PC-3 (cell line): ENCODE measurements at regions not wholly inside any gene's neighbourhood (a gene's known extent, or its start where the extent isn't known, plus 50 kb on each side); places are given as distances from the start of the nearest gene placed in this dataset.

ENCODE experiments used
- ATAC-seq: fragments of 200-7000 bp; cut with Tn5 transposase; 2 replicates; pipeline ENCODE4 v1.9.1; 2020; ENCODE audit warnings: mild to moderate bottlenecking, moderate library complexity
- BruUV-seq: library from RNA; stranded (reverse); fragments of 400-500 nt; replicated peaks from 2 replicates; lab custom pipeline; 2021; lab: Mats Ljungman, UMichigan
- CTCF ChIA-PET: fragments of 300-600 bp; sonication (Branson Sonifier 250); formaldehyde crosslinking; loops from one replicate; lab custom pipeline; 2022; ENCODE audit warnings: antibody characterized with exemption; lab: Charles Lee
- POLR2A ChIA-PET: fragments of 300-600 bp; sonication (Branson Sonifier 250); formaldehyde crosslinking; loops from one replicate; lab custom pipeline; 2022; ENCODE audit warnings: antibody characterized with exemption; ENCODE audit not compliant: unreplicated experiment; lab: Charles Lee
- DNase-seq: peaks from one replicate; pipeline ENCODE4 v3.0.0-alpha.2; 2015
- H2AFZ ChIP-seq: fragments of 300-600 bp; sonication (generic); 2 replicates; pipeline ENCODE4 v1.6.0; 2016; ENCODE audit warnings: antibody characterized with exemption, low read length
- H3F3A ChIP-seq: fragments of 300-600 bp; sonication (generic); one replicate; pipeline ENCODE4 v1.6.0; 2017; ENCODE audit warnings: antibody characterized with exemption, low read length, control low read depth, mild to moderate bottlenecking; ENCODE audit not compliant: unreplicated experiment
- H3K27ac ChIP-seq: fragments of 300-600 bp; sonication (generic); 2 replicates; pipeline ENCODE4 v1.5.1; 2016; ENCODE audit warnings: mild to moderate bottlenecking, low read length
- H3K27me3 ChIP-seq: fragments of 300-600 bp; sonication (generic); 2 replicates; pipeline ENCODE4 v1.6.1; 2016; ENCODE audit warnings: low read length, mixed read lengths
- H3K36me3 ChIP-seq: fragments of 300-600 bp; sonication (generic); 2 replicates; pipeline ENCODE4 v1.6.1; 2016; ENCODE audit warnings: low read depth, mixed run types, low read length, mixed read lengths
- H3K4me1 ChIP-seq: fragments of 300-600 bp; sonication (generic); 2 replicates; pipeline ENCODE4 v1.5.1; 2016; ENCODE audit warnings: low read length; ENCODE audit not compliant: insufficient read depth
- H3K4me2 ChIP-seq: fragments of 300-600 bp; sonication (generic); 2 replicates; pipeline ENCODE4 v1.6.0; 2016; ENCODE audit warnings: low read length
- H3K4me3 ChIP-seq: fragments of 300-600 bp; sonication (generic); 2 replicates; pipeline ENCODE4 v1.5.1; 2016; ENCODE audit warnings: mild to moderate bottlenecking, low read length, mixed read lengths
- H3K79me2 ChIP-seq: fragments of 300-600 bp; sonication (generic); 2 replicates; pipeline ENCODE4 v1.6.1; 2017; ENCODE audit warnings: low read length, mixed read lengths
- H3K9ac ChIP-seq: fragments of 300-600 bp; sonication (generic); 2 replicates; pipeline ENCODE4 v1.6.0; 2016; ENCODE audit warnings: mild to moderate bottlenecking, low read length
- H3K9me2 ChIP-seq: fragments of 300-600 bp; sonication (generic); replicated peaks from 2 replicates; pipeline ENCODE4 v1.6.1; 2016; ENCODE audit warnings: mixed run types, low read length, mixed read lengths
- H3K9me3 ChIP-seq: fragments of 300-600 bp; sonication (generic); 2 replicates; pipeline ENCODE4 v1.6.1; 2016; ENCODE audit warnings: low read length, mixed read lengths
- H4K20me1 ChIP-seq: fragments of 300-600 bp; sonication (generic); 2 replicates; pipeline ENCODE4 v1.6.1; 2016; ENCODE audit warnings: low read length, mixed read lengths
- CTCF ChIP-seq: fragments of 300-600 bp; sonication (generic); conservative IDR thresholded peaks from 2 replicates; pipeline ENCODE4 v1.5.1; 2017; ENCODE audit warnings: antibody characterized with exemption, low read depth, mild to moderate bottlenecking, low read length
- EZH2 ChIP-seq: fragments of 300-600 bp; sonication (generic); IDR thresholded peaks from one replicate; pipeline ENCODE4 v1.6.1; 2017; ENCODE audit warnings: antibody characterized with exemption, mild to moderate bottlenecking, low read length; ENCODE audit not compliant: unreplicated experiment
- EZH2phosphoT487 ChIP-seq: fragments of 300-600 bp; sonication (generic); IDR thresholded peaks from 2 replicates; pipeline ENCODE4 v1.6.1; 2018; ENCODE audit warnings: mild to moderate bottlenecking, antibody characterized with exemption, low read length, borderline replicate concordance
- intact Hi-C: fragments of 100-400 bp; cut with micrococcal nuclease; formaldehyde crosslinking; loops from 2 replicates; pipeline ENCODE4 v1.9.0; 2023

- Histone ChIP-seq H3K4me1 (peaks cover 21% of the 10 kb centered on the region), H3K9me2 (no peaks in the 10 kb centered on the region), H3F3A (no peaks in the 10 kb centered on the region), H2AFZ (no peak overlapping the region), H3K4me2 (no peak overlapping the region), H3K27ac (no peak overlapping the region), H3K36me3 (no peaks in the 10 kb centered on the region), H3K27me3 (no peaks in the 10 kb centered on the region), H3K4me3 (no peak overlapping the region), H4K20me1 (no peaks in the 10 kb centered on the region), H3K9ac (no peak overlapping the region), H3K79me2 (no peaks in the 10 kb centered on the region), H3K9me3 (no peaks in the 10 kb centered on the region)
- BruUV-seq: no TSS peak
- POLR2A ChIA-PET: no interaction called here
- ATAC-seq (no peak), DNase-seq (no peak)
- intact Hi-C loops: no loop called here
- CTCF ChIA-PET: no interaction called here
- TF ChIP-seq EZH2phosphoT487 (no peak), CTCF (no peak), EZH2 (no peak)
These were observed 161.4 kb downstream of the UXS1 start for GRCh38 chr2:106032676-106033075.

- CTCF ChIA-PET: no interaction called here
- no peaks in the 10 kb centered on the region for H3K36me3 ChIP-seq
- no peaks in the 10 kb centered on the region for H3K9me3 ChIP-seq
- H3K27me3 ChIP-seq: no peaks in the 10 kb centered on the region
- POLR2A ChIA-PET: no interaction called here
- H3K4me1 ChIP-seq: peaks cover 21% of the 10 kb centered on the region
- peak overlapping the region; percentile 59 for H3K4me2 ChIP-seq
- ATAC-seq (peak; percentile 89), DNase-seq (peak; percentile 86)
- intact Hi-C loops: no loop called here
- peak overlapping the region; percentile 73 for H2AFZ ChIP-seq
- BruUV-seq: no TSS peak
- H3K27ac ChIP-seq: peak overlapping the region; percentile 44
- H4K20me1 ChIP-seq: no peaks in the 10 kb centered on the region
- no peak overlapping the region for H3K9ac ChIP-seq
- H3K79me2 ChIP-seq: no peaks in the 10 kb centered on the region
- H3K4me3 ChIP-seq: peak overlapping the region; percentile 6; the same call in 1 of the 2 replicates
- H3K9me2 ChIP-seq: no peaks in the 10 kb centered on the region
- TF ChIP-seq CTCF (no peak), EZH2 (no peak), EZH2phosphoT487 (no peak)
- H3F3A ChIP-seq: no peaks in the 10 kb centered on the region
These were observed 163.5 kb downstream of the UXS1 start for GRCh38 chr2:106030287-106031268.

- Histone ChIP-seq H3K27me3 (no peaks in the 10 kb centered on the region), H4K20me1 (no peaks in the 10 kb centered on the region), H3F3A (no peaks in the 10 kb centered on the region), H3K4me1 (peaks cover 16% of the 10 kb centered on the region), H3K9me3 (no peaks in the 10 kb centered on the region), H3K4me2 (no peak overlapping the region), H3K27ac (no peak overlapping the region), H3K36me3 (no peaks in the 10 kb centered on the region), H3K79me2 (no peaks in the 10 kb centered on the region), H3K9me2 (no peaks in the 10 kb centered on the region), H3K4me3 (no peak overlapping the region), H3K9ac (no peak overlapping the region), H2AFZ (no peak overlapping the region)
- BruUV-seq: no TSS peak
- intact Hi-C loops: no loop called here
- TF ChIP-seq CTCF (no peak), EZH2phosphoT487 (no peak), EZH2 (no peak)
- no peak for DNase-seq
- ChIA-PET CTCF (no interaction called here), POLR2A (no interaction called here)
- no peak for ATAC-seq
These were observed 165.9 kb downstream of the UXS1 start for GRCh38 chr2:106028192-106028591.
